ENCODE measurements at regions not wholly inside any gene's neighbourhood (a gene's known extent, or its start where the extent isn't known, plus 50 kb on each side); places are given as distances from the start of the nearest gene placed in this dataset.

DNA sequence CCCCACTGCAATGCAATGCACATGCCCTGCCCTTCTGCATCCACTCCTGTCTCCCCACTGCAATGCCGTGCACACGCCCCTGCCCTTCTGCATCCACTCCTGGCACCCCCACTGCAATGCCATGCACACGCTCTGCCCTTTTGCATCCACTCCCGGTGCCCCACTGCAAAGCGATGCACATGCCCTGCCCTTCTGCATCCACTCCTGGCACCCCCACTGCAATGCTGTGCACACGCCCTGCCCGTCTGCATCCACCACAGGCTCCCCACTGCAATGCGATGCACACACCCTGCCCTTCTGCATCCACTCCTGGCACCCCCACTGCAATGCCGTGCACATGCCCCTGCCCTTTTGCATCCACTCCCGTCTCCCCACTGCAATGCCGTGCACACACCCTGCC is 98.1 kb downstream of the KCTD15 start:
- no peak for DNase-seq (ENCODE audit: low spot score)
- intact Hi-C loops (cut with DNase I): no loop called here
- no peak for ATAC-seq

- ATAC-seq (no peak), DNase-seq (ENCODE audit: low spot score) (no peak)
- intact Hi-C loops (cut with DNase I): no loop called here
Observed at GRCh38 chr19:33895366-33895765, 98.7 kb downstream of the KCTD15 start.

DNA sequence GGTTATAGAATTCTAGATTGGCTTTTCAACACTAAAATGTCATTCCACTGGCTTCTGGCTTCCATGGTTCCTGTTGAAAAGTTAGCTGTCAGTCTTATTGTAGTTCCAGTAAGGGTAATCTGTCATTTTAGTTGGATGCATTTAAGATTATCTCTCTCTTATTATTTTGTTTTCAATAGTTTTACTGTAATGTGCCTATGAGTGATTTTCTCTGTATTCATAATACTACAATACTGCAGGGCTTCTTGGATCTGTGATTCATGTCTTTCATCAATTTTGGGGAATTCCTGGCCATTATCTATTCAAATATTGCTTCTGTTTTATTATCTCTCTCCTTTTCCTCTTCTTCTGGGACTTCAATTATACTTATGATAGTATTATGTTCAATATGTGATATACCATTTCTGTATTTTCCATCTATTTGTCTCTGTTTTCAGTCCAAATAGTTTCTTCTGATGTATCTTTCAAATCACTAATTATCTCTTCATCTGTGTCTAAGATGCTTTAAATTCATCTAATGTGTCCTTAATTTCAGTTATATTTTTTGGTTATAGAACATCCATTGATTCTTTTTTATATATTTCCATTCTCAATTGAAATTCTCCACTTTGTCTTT is 101.5 kb downstream of the KCTD15 start:
- DNase-seq (ENCODE audit: low spot score) (no peak), ATAC-seq (no peak)
- intact Hi-C loops (cut with DNase I): no loop called here

DNA sequence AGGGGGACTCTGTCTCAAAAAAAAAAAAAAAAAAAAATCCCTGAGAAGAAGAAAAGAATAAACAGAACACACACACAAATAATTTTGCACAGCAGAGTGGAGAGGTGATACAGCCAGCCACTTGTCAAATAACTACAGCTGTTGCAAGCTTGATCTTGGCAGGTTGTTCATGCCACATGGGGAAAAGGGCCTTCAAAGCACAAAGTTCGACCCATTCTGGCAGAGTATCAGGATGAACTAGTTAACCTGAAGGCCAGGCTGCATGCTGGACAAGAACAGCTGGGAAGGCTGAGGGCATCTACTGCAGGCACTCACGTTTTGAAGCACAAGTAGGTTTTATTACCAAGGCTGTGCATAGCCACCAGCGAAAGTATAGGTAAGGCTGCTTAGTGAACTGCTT is 104.1 kb downstream of the KCTD15 start:
- ATAC-seq (no peak), DNase-seq (ENCODE audit: low spot score) (no peak)
- intact Hi-C loops (cut with DNase I): no loop called here

DNA sequence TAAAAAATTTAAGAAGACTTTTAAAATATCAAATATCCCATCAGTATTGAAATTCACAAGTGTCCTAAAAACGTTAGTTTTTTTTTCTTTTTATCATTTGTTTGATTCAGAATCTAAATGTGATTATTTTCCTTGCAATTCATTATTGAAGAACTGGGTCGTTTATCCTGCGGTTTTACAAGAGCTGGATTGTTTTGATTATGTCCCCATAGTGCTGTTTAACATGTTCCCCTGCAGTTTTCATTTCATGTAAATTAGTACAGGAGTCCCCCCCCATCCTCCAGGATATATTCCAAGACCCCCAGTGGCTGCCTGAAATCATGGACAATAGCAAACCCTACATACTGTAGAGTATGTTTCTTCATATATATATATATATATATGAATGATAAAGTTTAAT is 105.7 kb downstream of the KCTD15 start:
- no peak for ATAC-seq
- intact Hi-C loops (cut with DNase I): no loop called here
- DNase-seq (ENCODE audit: low spot score): no peak

DNA sequence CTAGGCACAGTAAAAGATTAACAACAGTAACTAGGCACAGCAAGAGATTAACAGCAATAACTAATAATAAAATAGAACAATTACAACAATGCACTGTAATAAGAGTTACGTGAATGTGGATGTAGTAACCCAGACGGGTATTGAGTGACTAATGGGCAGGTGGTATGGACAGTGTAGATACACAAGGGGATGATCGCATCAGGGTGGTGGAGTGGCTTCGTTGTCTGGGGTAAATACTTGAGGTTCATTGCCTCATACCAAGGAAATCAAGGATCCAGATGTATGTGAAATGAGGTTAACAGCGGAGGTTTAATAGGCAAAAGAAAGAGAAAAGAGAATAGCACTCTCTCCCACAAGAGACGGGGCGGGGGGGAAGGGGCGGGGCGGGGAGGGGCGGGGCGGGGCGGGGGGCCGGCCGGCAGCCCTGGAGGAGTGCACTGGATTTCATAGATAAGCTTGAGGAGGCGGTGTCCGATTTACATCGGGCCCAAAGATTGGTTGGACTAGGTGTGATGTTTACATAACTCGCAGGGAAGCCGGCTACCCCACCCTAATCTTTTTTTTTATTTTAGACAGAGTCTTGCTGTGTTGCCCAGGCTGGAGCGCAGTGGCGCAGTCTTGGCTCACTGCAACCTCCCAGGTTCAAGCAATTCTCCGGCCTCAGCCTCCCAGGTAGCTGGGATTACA is 106.3 kb downstream of the KCTD15 start:
- DNase-seq (ENCODE audit: low spot score): no peak
- no peak for ATAC-seq
- intact Hi-C loops (cut with DNase I): no loop called here

GRCh38 chr19:33903489-33903850 is 106.8 kb downstream of the KCTD15 start:
- DNase-seq (ENCODE audit: low spot score) (no peak), ATAC-seq (no peak)
- intact Hi-C loops (cut with DNase I): no loop called here

DNA sequence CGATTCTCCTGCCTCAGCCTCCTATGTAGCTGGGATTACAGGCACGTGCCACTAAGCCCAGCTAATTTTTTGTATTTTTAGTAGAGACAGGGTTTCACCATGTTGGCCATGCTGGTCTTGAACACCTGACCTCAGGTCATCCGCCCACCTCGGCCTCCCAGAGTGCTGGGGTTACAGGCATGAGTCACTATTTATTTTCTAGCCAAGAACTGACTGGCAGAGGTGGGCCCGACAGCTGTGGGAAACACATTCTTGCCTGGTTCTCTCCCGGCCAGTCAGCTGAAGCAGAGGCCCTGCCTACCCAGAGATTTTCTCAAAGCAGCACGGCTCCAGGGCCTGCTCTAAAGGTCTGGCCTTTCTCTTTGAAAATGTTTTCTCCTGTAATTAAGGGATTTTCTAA is 108.0 kb downstream of the KCTD15 start:
- intact Hi-C loops (cut with DNase I): no loop called here
- DNase-seq (ENCODE audit: low spot score) (no peak), ATAC-seq (no peak)

- intact Hi-C loops (cut with DNase I): no loop called here
- no peak for DNase-seq (ENCODE audit: low spot score)
- peak; percentile 57 for ATAC-seq
Observed at GRCh38 chr19:33905473-33905936, 108.8 kb downstream of the KCTD15 start.

DNA sequence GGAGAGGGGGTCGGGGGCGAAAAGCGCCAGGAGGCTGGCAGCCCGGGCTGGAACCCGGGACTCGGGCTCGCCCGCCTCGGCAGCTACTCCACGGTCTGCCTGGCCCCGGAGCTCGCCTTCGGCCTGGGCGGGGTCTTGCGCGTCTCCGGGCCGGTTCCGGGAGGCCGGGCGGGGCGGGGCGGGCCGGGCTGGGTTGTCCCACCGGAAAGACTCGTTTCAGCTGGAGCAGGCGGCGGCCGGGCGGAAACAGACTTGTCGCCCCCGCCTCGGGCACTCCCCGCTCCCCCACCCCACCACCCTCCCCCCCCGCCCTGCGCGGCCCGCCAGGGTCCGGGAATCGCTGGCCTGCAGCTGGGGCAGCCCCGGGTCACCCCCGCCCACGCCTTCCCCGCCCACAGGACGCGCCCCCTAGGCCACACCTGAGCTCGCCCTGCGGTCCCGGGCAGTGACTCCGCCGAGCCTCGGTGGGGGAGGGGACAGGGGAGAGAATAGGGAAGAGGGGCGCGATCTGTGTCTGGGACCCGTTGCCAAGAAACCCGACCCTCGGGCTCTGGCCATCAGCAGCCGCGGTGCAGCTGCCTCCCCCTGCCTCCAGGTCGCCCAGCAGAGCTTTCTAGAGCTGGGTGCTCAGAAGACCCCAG is 109.4 kb downstream of the KCTD15 start:
- ATAC-seq (peak; percentile 93), DNase-seq (ENCODE audit: low spot score) (peak; percentile 76)
- intact Hi-C loops (cut with DNase I): no loop called here

- ATAC-seq (peak; percentile 31), DNase-seq (ENCODE audit: low spot score) (no peak)
- intact Hi-C loops (cut with DNase I): no loop called here
Observed at GRCh38 chr19:33906578-33907335, 110.1 kb downstream of the KCTD15 start.

- ATAC-seq (no peak), DNase-seq (ENCODE audit: low spot score) (no peak)
- intact Hi-C loops (cut with DNase I): no loop called here
Observed at GRCh38 chr19:33910922-33911321, 114.3 kb downstream of the KCTD15 start.

- intact Hi-C loops (cut with DNase I): no loop called here
- no peak for DNase-seq (ENCODE audit: low spot score)
- no peak for ATAC-seq
Observed at GRCh38 chr19:33914599-33914998, 117.9 kb downstream of the KCTD15 start.

DNA sequence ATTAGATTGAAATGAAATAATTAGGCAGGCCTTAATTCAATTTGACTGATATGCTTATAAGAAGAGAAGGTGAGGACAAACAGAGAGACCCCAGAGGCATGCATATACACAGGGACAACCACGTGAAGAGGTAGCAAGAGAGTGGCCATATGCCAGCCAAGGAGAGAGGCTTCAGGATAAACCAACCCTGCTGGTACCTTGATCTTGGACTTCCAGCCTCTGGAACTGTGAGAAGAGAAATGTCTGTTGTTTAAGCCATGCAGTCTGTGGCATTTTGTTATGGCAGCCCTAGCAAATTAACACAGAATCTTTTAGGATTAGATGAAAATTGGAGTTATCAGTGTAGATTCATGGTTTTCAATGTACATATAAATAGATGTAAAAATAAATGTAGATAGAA is 120.1 kb downstream of the KCTD15 start:
- intact Hi-C loops (cut with DNase I): no loop called here
- no peak for ATAC-seq
- no peak for DNase-seq (ENCODE audit: low spot score)

DNA sequence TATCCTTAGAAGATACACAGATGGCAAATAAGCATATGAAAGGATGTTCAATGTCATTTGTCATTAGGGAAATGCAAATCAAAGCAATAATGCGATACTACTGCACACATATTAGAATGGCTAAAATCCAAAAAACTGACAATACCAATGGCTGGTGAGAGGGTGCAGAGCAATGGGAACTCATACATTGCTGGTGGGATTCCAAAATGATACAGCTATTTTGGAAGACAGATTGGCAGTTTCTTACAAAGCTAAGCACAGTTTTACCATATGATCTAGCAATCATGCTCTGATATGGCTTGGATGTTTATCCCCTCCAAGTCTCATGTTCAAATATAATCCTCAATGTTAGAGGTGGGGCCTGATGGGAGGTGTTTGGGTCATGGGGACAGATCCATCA is 122.6 kb downstream of the KCTD15 start:
- ATAC-seq (no peak), DNase-seq (ENCODE audit: low spot score) (no peak)
- intact Hi-C loops (cut with DNase I): no loop called here

- intact Hi-C loops (cut with DNase I): no loop called here
- DNase-seq (ENCODE audit: low spot score) (no peak), ATAC-seq (no peak)
Observed at GRCh38 chr19:33921165-33921564, 124.5 kb downstream of the KCTD15 start.

DNA sequence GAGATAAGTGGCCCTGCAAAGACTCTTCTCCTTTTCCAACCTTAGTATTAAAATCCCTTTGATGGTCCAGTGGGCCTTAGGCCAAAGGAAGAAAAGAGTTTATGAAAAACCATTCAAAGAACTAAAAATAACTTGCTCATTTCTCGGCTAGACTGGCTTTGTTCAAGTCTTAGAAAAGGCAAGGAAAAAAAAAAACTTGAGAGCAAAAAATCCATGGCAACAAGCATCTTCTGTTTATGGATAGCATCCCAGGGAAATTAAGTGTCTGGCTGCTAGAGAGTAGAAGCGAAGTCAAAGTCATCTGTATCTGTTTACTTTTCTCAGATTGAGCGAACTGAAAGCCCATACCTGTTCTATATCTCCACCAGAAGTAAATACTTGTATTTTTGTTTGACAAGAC is 129.6 kb downstream of the KCTD15 start:
- intact Hi-C loops (cut with DNase I): no loop called here
- ATAC-seq (no peak), DNase-seq (ENCODE audit: low spot score) (no peak)

DNA sequence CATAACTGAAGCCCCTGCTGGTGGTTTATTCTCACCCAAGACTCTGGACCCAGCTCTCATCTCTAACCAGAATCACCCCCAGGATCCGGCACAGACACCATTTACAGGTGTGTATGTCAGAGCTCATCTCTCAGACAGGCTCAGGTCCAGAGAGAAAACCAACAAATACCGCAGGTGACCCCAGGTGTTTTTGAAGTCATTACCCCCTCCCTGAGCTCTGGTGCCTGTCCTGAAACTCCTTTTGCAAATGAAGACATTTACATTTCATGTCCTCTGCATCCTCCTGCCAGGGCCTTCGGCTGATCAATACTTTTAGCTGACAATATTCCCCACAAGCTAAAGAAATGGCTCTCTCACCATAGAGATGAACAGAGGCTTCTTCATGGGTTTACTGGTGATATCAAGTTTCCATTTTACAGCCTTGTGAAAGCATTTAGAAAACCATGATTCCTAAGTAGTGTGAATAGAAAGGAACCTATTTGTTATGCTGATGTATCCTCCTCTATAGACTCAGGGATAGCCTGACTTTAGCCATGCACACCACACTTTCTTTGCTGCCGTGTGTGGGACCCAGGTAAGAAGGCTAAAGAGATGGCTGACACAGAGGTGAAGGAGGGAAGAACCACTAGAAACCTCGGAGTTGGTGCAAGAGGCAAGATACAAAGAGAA is 131.3 kb downstream of the KCTD15 start:
- no peak for DNase-seq (ENCODE audit: low spot score)
- intact Hi-C loops (cut with DNase I): no loop called here
- ATAC-seq: no peak

GRCh38 chr19:33928458-33928950 is 131.8 kb downstream of the KCTD15 start:
- intact Hi-C loops (cut with DNase I): no loop called here
- DNase-seq (ENCODE audit: low spot score): no peak
- no peak for ATAC-seq

Measured in sciatic nerve (tissue), 2 donors.